ENCODE measurements at regions not wholly inside any gene's neighbourhood (a gene's known extent, or its start where the extent isn't known, plus 50 kb on each side); places are given as distances from the start of the nearest gene placed in this dataset.

DNA sequence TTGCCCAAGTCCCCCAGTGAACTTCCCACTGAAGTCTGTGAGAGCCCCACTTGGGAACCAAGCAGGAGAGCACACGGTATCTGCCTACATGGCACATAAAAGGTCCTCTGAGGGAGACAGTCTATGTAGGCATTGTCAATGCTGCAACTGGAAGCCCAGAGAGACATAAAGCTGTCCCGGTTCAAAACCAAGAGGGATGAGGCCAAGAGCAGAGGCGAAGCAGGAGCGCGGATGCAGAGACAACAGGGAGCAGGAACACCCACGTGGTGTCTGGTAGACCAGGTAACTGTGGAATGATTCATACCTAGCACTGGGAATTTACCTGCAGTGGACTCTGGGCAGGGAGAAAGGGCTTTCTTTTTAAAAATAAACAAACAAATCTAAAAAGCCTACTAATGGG, 233.1 kb upstream of the SOX11 start:
- no peak for ATAC-seq

DNA sequence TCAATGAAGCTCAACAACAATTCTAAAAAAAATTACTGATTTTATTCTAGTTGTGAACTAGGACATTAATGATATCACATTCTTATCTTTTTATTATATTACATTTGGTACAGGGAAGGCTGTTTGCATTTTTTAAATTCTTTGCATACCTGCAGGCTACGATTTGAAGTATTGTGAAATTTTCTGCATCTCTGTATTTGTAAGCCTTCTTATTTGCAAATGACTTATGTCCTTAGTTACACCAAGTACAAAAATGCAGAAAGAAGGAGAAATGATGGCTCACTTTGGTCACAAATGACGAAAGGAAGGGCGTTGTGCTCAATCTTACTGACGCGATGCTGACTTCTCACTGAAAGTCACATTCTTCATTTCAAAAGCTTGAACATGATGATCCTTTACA, 227.5 kb upstream of the SOX11 start:
- no peak for ATAC-seq

DNA sequence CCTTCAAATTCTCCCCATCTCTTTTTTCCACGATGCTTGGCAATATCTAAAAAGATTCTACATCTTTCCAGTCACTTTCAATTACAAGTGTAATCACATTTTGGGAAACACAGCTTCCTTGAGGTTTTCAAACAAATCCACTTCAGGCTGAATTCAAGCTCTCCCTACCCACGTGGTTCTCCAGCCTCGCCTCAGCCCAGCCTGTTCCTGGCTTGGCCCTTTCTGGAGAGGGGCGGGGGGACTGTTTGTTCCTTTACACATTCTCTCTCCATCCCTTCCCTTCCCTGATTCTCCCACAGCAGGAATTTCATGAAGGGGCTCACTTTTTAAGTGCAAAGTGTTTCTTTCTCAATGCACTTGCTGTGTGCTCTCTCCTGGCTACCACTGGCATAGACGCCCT, 226.3 kb upstream of the SOX11 start:
- ATAC-seq = no peak

DNA sequence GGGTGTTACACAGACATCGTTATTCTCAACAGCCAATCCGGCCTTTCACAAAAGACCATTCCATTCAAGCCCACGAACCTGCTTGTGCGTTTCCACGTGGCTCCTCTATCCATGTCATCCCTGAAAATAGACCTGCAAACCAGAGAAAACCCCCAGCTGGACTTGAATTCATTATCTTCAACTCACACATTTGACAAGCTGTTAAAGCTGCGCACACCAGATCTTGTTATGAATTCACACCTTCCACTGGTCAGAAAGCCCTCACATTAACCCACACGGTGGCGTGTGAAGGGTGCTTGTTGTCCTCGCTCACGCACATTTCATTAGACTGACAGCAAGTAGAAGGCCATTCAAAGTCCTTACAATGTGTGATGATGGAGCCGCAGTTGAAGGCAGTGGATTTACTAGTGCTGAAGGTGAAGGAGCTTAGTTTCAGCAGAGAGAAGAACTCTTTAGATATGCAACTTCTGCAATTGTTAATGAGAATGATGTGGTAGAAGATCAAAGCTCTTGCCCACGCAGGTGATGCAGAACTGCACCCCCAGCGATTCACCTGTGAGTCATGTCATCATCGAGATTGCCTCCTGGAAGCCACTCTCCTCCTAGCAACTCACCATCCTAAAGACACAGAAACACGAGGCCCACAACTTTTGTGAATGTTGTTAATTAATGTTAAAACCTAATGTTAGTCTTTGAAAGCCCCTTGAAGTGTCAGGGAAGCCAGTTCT, 224.8 kb upstream of the SOX11 start:
- ATAC-seq = no peak

GRCh38 chr2:5472673-5473072, 219.5 kb upstream of the SOX11 start:
- no peak for ATAC-seq

GRCh38 chr2:5473635-5474034, 218.5 kb upstream of the SOX11 start:
- no peak for ATAC-seq

DNA sequence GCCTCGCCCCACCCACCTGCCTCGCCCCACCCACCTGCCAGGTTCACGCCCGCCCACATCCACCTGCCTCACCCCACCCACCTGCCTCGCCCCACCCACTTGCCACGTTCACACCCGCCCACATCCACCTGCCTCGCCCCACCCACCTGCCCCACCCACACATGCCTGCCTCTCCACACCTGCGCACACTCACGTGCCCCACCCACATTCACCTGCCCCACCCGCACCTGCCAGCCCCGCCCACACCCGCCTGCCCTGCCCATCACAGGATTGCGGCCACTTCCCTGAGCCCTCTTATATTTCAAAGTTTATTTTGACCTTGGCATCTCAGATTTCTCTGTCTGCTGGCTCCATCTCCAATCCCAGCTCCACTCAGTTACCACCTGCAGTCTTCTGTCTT, 217.5 kb upstream of the SOX11 start:
- no peak for ATAC-seq

GRCh38 chr2:5479265-5479928, 212.8 kb upstream of the SOX11 start:
- ATAC-seq = no peak

GRCh38 chr2:5482929-5483331, 209.3 kb upstream of the SOX11 start:
- ATAC-seq = no peak

DNA sequence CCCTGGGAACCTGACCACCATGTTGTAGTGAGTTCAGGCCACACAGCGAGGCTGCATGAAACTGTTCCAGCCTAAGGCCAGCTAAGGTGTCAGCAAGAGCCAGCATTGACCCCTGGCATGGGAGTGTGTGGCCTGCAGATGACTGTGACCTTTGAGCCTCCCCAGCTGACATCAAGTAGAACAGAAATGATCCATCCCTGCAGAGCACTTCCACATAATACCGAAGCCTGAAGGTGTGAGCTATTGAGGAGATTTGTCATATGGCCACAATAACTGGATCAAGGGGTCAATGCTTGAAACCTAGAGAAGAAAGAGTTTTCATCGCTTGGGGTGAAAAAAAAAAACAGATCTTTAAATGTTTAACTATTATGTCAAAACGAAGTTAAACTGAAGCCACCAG, 207.3 kb upstream of the SOX11 start:
- ATAC-seq = no peak

- ATAC-seq = no peak
Observed at GRCh38 chr2:5491523-5491922, 200.7 kb upstream of the SOX11 start.

DNA sequence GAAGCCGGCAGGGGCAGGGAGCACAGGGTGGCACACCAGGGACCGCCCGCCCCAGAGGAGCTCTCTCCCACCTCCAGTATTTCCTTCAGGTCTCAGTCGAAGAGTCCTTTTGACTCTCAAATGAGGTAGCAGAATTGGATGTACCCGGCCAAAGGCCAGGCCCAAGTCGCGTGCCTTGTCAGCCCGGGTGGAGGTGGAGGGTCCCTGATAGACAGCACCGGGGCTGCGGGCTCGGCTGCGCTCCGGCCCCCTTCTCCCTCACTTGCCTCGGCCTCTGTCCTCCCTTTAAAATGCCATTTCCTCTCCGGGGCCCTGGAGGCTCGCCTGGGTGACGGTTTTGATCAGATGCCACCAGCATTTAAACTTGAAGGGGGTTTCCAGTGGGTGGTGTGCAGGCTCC, 198.9 kb upstream of the SOX11 start:
- ATAC-seq = peak in 1 of 2 donors; percentile 17

- no peak for ATAC-seq
Observed at GRCh38 chr2:5494212-5494611, 198.0 kb upstream of the SOX11 start.

DNA sequence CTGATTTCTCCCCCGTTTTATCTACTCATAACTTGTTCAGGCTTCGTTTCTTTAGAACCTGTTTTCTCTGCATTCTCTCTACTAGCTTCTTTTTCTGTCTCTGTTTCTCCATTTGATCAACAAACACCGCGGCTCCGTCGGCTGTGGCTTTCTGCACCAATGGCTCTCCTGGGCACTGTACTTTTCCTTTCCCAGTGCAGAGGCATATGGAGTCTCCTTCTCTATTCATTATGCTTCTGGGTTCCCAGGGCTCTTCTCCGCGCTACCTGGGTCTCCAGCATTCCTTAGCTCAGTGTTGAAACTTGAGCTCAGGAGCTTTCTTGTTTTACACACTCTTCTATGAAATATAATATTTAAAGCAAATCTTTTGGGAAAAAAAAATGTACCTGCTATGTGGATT, 196.6 kb upstream of the SOX11 start:
- no peak for ATAC-seq

GRCh38 chr2:5497874-5498273, 194.3 kb upstream of the SOX11 start:
- ATAC-seq = no peak

- no peak for ATAC-seq
Observed at GRCh38 chr2:5501807-5502206, 190.4 kb upstream of the SOX11 start.

DNA sequence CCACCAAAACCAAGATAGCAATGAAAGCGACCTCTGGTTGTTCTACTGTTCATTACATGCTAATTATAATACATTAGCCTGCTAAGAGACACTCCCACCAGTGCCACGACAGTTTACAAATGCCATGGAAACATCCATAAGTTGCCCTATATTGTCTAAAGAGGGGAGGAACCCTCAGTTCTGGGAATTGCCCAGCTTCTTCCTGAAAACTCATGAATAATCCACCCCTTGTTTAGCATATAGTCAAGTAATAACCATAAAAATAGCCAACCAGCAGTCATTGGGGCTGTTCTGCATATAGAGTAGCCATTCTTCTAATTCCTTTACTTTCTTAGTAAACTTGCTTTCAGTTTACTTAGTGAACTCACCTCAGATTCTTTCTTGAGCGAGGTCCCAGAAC, 189.8 kb upstream of the SOX11 start:
- no peak for ATAC-seq

- ATAC-seq = no peak
Observed at GRCh38 chr2:5504756-5505155, 187.4 kb upstream of the SOX11 start.

DNA sequence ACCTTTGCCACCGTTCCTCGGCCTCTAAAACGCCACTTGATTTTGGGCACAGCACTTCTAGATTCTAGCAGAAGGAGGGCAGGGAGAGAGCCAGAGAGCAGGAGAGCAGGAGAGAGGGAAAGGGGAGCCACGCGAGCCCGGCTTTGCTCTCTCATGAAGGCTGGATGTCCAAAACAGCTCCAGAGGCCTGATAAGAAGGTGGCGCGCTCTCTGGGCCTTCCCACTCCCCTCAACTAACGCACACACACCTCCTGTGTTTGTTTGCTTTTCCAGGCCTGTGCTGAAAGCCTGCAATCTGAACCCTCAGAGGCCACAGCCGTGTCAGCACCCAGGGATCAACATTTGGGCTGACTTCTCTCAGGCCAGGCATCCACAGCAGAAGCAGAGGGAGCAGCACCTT, 184.8 kb upstream of the SOX11 start:
- no peak for ATAC-seq

GRCh38 chr2:5509362-5509761, 182.8 kb upstream of the SOX11 start:
- no peak for ATAC-seq

- no peak for ATAC-seq
Observed at GRCh38 chr2:5510082-5510481, 182.1 kb upstream of the SOX11 start.

- ATAC-seq = no peak
Observed at GRCh38 chr2:5515693-5516092, 176.5 kb upstream of the SOX11 start.

DNA sequence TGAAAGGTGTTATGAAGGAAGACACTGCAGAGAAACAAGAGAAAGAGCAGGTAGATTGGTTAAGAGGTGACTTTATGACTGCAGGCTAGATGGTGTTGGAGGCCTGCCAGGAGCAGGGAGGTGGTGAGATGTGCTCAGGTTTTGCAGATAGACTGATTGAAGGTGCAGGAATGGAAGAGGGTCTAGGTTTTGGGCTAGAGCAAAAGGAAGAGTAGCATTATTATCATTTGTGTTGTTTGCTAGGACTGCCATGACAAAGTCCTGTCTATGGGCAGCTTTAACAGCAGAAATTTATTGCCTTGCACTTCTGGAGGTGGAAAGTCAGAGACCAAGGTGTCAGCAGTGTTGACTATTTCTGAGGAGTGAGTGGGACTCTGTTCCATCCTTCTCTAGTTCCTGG, 172.9 kb upstream of the SOX11 start:
- no peak for ATAC-seq

- ATAC-seq = no peak
Observed at GRCh38 chr2:5520463-5520972, 171.7 kb upstream of the SOX11 start.

GRCh38 chr2:5521461-5521860, 170.7 kb upstream of the SOX11 start:
- no peak for ATAC-seq

Measured in activated CD4-positive, CD25-positive, alpha-beta regulatory T cell treated with anti-CD3 and anti-CD28 coated beads, Interleukin-2, amount 50 U/mL, for 24 hours (primary cell).